ENCODE measurements at regions not wholly inside any gene's neighbourhood (a gene's known extent, or its start where the extent isn't known, plus 50 kb on each side); places are given as distances from the start of the nearest gene placed in this dataset.

DNA sequence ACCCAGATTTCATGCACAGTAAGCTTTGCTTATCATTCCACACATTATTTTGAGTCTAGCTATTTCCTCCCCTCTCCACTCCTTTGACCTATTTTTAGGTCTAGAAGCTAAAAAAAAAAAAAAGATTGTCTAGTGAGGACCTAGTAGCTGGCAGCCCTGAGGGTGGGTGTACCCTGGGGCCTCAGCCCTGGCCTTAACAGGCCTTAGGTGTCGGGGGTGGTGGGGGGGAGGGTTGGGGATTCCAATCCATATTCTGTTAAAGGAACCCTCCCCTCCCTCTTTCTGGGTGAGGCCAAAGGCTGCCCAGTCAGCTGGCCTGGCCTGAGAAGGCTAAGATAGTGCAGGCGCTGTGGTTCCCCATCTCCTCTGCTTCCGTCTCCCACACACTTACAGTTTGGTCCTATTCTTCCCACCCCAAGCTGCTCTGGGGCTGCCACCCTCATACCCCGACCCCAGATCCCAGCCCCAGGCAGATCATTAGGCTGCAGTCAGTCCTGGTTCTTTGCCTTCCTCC is 65.5 kb upstream of the HK2 start:
- TF ChIP-seq POLR2A (IDR thresholded peaks at IDR 0.05; ENCODE audit: low read depth, low read length) (no peak), TAF1 (IDR thresholded peaks at IDR 0.05; ENCODE audit: borderline replicate concordance, low read depth, low read length) (no peak), POLR2AphosphoS5 (IDR thresholded peaks at IDR 0.05; ENCODE audit: low read depth, low read length) (no peak)

Data from GM12892 (cell line).